K562 (cell line): ENCODE measurements at regions not wholly inside any gene's neighbourhood (a gene's known extent, or its start where the extent isn't known, plus 50 kb on each side); places are given as distances from the start of the nearest gene placed in this dataset.

Experiments
- ATAC-seq: fragments of 200-7000 bp; cut with Tn5 transposase; 3 replicates; pipeline ENCODE4 v1.9.1; 2020; ENCODE audit warnings: moderate library complexity
- BruUV-seq: library from RNA; stranded (reverse); fragments of 400-500 nt; replicated peaks from 2 replicates; lab custom pipeline; 2021; lab: Mats Ljungman, UMichigan
- CTCF ChIA-PET: fragments of 300-600 bp; formaldehyde crosslinking; extraction: SDS; loops from one replicate; lab custom pipeline; 2021; ENCODE audit warnings: low intra/inter-chr PET ratio; lab: Yijun Ruan, JAX
- POLR2A ChIA-PET: fragments of 300-600, 350-650 bp; sonication (Branson Sonifier 250); formaldehyde crosslinking; extraction: SDS; loops from one replicate; lab custom pipeline; 2021; ENCODE audit warnings: antibody characterized with exemption, inconsistent platforms; lab: Yijun Ruan, JAX
- DNase-seq, 4 experiments: peaks; one replicate each; pipeline versions ENCODE4 v3.0.0 to v3.0.0-alpha.2; 2011 to 2018; ENCODE audit warnings: low spot score in 3 of 4, mixed read lengths in 3 of 4; ENCODE audit errors: extremely low read depth in 1 of 4
- FAIRE-seq: peaks from 2 replicates; lab custom pipeline; 2011; peaks lifted over from hg19 to GRCh38; lab: Jason Lieb, UNC
- H2AFZ ChIP-seq: 2 replicates; pipeline ENCODE4 v1.6.0; 2011; ENCODE audit warnings: low read depth, low read length, control low read depth, inconsistent platforms
- H3K27ac ChIP-seq: fragments of 200-600 bp; 3 replicates; pipeline ENCODE4 v1.8.0; 2011; ENCODE audit warnings: low read depth, mild to moderate bottlenecking, control low read depth, inconsistent platforms, low read length, moderate library complexity, mixed read lengths; ENCODE audit errors: extremely low read depth
- H3K27me3 ChIP-seq, 2 experiments: fragments of 300-600 bp in 1 of 2; 2 replicates in 1 of 2; 3 replicates in 1 of 2; pipeline versions ENCODE4 v1.6.0 to v1.8.0; 2011; ENCODE audit warnings: inconsistent platforms in 2 of 2, low read length in 2 of 2, mild to moderate bottlenecking in 1 of 2, mixed read lengths in 1 of 2, moderate library complexity in 1 of 2; ENCODE audit not compliant: control insufficient read depth in 2 of 2, insufficient read depth in 2 of 2
- H3K36me3 ChIP-seq: fragments of 300-600 bp; 3 replicates; pipeline ENCODE4 v1.8.0; 2011; ENCODE audit warnings: mild to moderate bottlenecking, low read length, inconsistent platforms; ENCODE audit not compliant: control insufficient read depth, insufficient read depth
- H3K4me1 ChIP-seq, 2 experiments: fragments of 200-600 bp in 1 of 2; replicated peaks in 1 of 2; 2 replicates in 1 of 2; 3 replicates in 1 of 2; pipeline versions ENCODE4 v1.5.1 to v1.8.0; 2011; ENCODE audit warnings: inconsistent platforms in 2 of 2, low read length in 2 of 2, mild to moderate bottlenecking in 1 of 2, mixed read lengths in 1 of 2, moderate library complexity in 1 of 2; ENCODE audit not compliant: control insufficient read depth in 2 of 2, insufficient read depth in 2 of 2
- H3K4me2 ChIP-seq: 2 replicates; pipeline ENCODE4 v1.6.1; 2011; ENCODE audit warnings: low read length, control low read depth, inconsistent platforms, mixed read lengths; ENCODE audit not compliant: insufficient read depth
- H3K4me3 ChIP-seq: fragments of 200-600 bp; sonication (generic), shearing (Covaris generic); 2 replicates; pipeline ENCODE4 v1.5.1; 2016; ENCODE audit warnings: control low read depth, inconsistent platforms
- H3K79me2 ChIP-seq: fragments of 200-600 bp; 3 replicates; pipeline ENCODE4 v1.8.0; 2011; ENCODE audit warnings: low read length, inconsistent platforms; ENCODE audit not compliant: control insufficient read depth, insufficient read depth
- H3K9ac ChIP-seq, 2 experiments: 2 replicates each; pipeline versions ENCODE4 v1.6.0 to v1.6.1; 2011; ENCODE audit warnings: low read depth in 2 of 2, low read length in 2 of 2, control low read depth in 1 of 2, inconsistent platforms in 1 of 2, mild to moderate bottlenecking in 1 of 2, mixed read lengths in 1 of 2; ENCODE audit not compliant: insufficient read depth in 1 of 2
- H3K9me1 ChIP-seq: one replicate; pipeline ENCODE4 v1.6.0; 2011; ENCODE audit warnings: inconsistent platforms, mild to moderate bottlenecking, low read length, moderate library complexity; ENCODE audit not compliant: control insufficient read depth, insufficient read depth
- H3K9me3 ChIP-seq: replicated peaks from 2 replicates; pipeline ENCODE4 v1.5.1; 2011; ENCODE audit warnings: low read depth, low read length, inconsistent platforms; ENCODE audit not compliant: control insufficient read depth, insufficient read depth
- H4K20me1 ChIP-seq: replicated peaks from 2 replicates; pipeline ENCODE4 v1.6.1; 2011; ENCODE audit warnings: low read length, inconsistent platforms, mixed read lengths; ENCODE audit not compliant: control insufficient read depth, insufficient read depth
- BDP1 ChIP-seq: IDR thresholded peaks from 3 replicates; pipeline ENCODE4 v1.6.1; 2011; ENCODE audit not compliant: insufficient read length, insufficient read depth
- CHCHD3 ChIP-seq: fragments of 250-450 bp; sonication (Bioruptor Pico); IDR thresholded peaks from 2 replicates; pipeline ENCODE4 v2.1.2; 2022; ENCODE audit warnings: mild to moderate bottlenecking
- MAFK ChIP-seq: IDR thresholded peaks from 2 replicates; pipeline ENCODE4 v1.6.1; 2011; ENCODE audit warnings: low read length, improper control_type of control experiment
- MCM5 ChIP-seq: fragments of 450-650 bp; IDR thresholded peaks from 2 replicates; pipeline ENCODE4 v1.6.1; 2016; ENCODE audit warnings: low read depth
- MTA1 ChIP-seq: fragments of 450-650 bp; IDR thresholded peaks from 2 replicates; pipeline ENCODE4 v1.6.1; 2017; ENCODE audit warnings: borderline replicate concordance
- NR1H2 ChIP-seq: sonication (generic); formaldehyde crosslinking; IDR thresholded peaks from 2 replicates; pipeline ENCODE4 v1.4.0; 2020; ENCODE audit warnings: mild to moderate bottlenecking, missing genetic modification reagents
- POLR2G ChIP-seq: fragments of 200-400 bp; formaldehyde crosslinking; IDR thresholded peaks from 2 replicates; pipeline ENCODE4 v1.6.1; 2017; ENCODE audit warnings: low read depth, mild to moderate bottlenecking, antibody characterized with exemption, low read length, moderate library complexity
- SMAD3 ChIP-seq: fragments of 450-650 bp; formaldehyde crosslinking; conservative IDR thresholded peaks from 2 replicates; pipeline ENCODE4 v1.4.0; 2020; ENCODE audit warnings: mild to moderate bottlenecking
- TRIM24 ChIP-seq, 2 experiments: fragments of 450-650 bp; IDR thresholded peaks; 2 replicates each; pipeline ENCODE4 v1.6.1; 2016
- ZEB2 ChIP-seq: fragments of 450-650 bp; IDR thresholded peaks from 2 replicates; pipeline ENCODE4 v1.6.1; 2016
- whole genome bisulfite sequencing: fragments of 100-300 bp; shearing (Covaris generic); methylation state at CpG from one replicate; pipeline ENCODE4 v1.1.6; 2016; ENCODE audit warnings: low coverage, mixed read lengths; ENCODE audit not compliant: insufficient coverage; ENCODE audit errors: missing lambda C conversion rate; 5-methylcytosine and 5-hydroxymethylcytosine counted together
- in situ Hi-C: fragments of 300-500 bp; cut with MboI; formaldehyde crosslinking; loops from 4 replicates; pipeline ENCODE4 v1.15.0; 2018; ENCODE audit warnings: inconsistent platforms, mixed read lengths
- intact Hi-C: fragments of 100-400 bp; cut with micrococcal nuclease; formaldehyde crosslinking; loops from 2 replicates; pipeline ENCODE4 v1.14.2; 2022
- TF ChIP-seq, protein P1 (sequence below): fragments of 250-450 bp; sonication (Bioruptor Pico); IDR thresholded peaks from 2 replicates; pipeline ENCODE4 v1.8.0; 2022; ENCODE audit warnings: moderate library complexity, mild to moderate bottlenecking, inconsistent platforms

DNA sequence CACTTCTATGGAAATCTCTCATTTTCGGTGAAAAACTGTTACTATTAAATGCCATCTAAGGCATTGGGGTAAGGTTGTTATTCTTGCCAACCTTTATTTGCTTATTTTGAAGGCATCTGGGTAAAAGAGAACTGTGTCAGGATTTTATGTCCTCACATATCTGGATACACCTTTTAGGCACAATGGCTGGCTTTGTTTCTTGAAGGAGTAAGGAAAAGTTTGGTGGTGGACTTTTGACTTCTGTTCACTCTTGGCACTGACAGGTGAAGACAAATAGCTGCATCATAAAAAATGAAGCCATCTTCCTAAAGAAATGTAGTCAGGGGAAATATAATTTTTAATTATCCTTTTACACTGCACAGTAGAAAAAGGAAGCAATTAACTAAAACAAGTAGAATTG lies 310.0 kb downstream of the CNTN3 start (continued):
- no peak for TF ChIP-seq MTA1
- TF ChIP-seq MAFK: no peak
- TF ChIP-seq NR1H2 (CRISPR knock-in tag): no peak
- TF ChIP-seq, all 486 proteins: peak for 0

DNA sequence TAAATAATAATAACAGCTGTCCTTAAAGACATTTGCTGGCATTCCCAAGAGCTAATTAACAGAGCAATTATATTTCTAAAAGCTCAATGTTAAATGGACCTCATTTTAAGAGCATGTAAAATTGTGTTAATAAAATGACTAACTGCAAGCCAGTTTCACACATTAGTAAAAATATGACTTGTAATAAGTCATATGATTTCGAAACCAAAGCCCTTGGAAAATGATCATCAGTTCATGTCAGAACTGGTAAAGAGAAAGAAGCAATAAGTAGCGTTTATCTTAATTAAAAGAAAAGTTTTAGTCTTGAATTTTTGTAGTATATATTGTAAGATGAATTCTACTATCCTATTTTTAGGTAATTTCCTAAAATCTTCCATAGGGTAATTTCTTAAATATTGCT lies 310.7 kb downstream of the CNTN3 start:
- Histone ChIP-seq H2AFZ (no peak overlapping the region), H3K4me1 (no peaks in the 10 kb centered on the region)
- no peak for TF ChIP-seq CHCHD3 (CRISPR knock-in tag)
- no peak for TF ChIP-seq SMAD3 (CRISPR knock-in tag)
- no peak for TF ChIP-seq ZEB2
- TF ChIP-seq, protein P1, sequence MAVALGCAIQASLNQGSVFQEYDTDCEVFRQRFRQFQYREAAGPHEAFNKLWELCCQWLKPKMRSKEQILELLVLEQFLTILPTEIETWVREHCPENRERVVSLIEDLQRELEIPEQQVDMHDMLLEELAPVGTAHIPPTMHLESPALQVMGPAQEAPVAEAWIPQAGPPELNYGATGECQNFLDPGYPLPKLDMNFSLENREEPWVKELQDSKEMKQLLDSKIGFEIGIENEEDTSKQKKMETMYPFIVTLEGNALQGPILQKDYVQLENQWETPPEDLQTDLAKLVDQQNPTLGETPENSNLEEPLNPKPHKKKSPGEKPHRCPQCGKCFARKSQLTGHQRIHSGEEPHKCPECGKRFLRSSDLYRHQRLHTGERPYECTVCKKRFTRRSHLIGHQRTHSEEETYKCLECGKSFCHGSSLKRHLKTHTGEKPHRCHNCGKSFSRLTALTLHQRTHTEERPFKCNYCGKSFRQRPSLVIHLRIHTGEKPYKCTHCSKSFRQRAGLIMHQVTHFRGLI (CRISPR knock-in tag): no peak
- no peak for TF ChIP-seq BDP1
- TF ChIP-seq POLR2G: no peak
- TF ChIP-seq MCM5: no peak
- no peak for TF ChIP-seq TRIM24 (IDR thresholded peaks at IDR 0.05)
- TF ChIP-seq, all 486 proteins: peak for 0
- FAIRE-seq (no peak), DNase-seq (no peak), ATAC-seq (no peak)
- CTCF ChIA-PET: no interaction called here
- in situ Hi-C loops: no loop called here
- H3K27ac ChIP-seq: no peak overlapping the region
- no peak overlapping the region for H3K9ac ChIP-seq
- 0% methylated on average over 2 of the region's 2 CpGs for WGBS
- H3K9me3 ChIP-seq: no peaks in the 10 kb centered on the region
- no peaks in the 10 kb centered on the region for H3K27me3 ChIP-seq
- no peaks in the 10 kb centered on the region for H3K36me3 ChIP-seq
- POLR2A ChIA-PET: no interaction called here
- no peaks in the 10 kb centered on the region for H3K9me1 ChIP-seq
- no peaks in the 10 kb centered on the region for H3K79me2 ChIP-seq
- no peak overlapping the region for H3K4me2 ChIP-seq
- no TSS peak for BruUV-seq
- intact Hi-C loops: no loop called here
- H3K4me3 ChIP-seq: no peak overlapping the region
- no peaks in the 10 kb centered on the region for H4K20me1 ChIP-seq
